Transverse colon (tissue), 4 donors: ENCODE measurements at regions not wholly inside any gene's neighbourhood (a gene's known extent, or its start where the extent isn't known, plus 50 kb on each side); places are given as distances from the start of the nearest gene placed in this dataset.

ENCODE experiments used
- DNase-seq: peaks from one replicate; pipeline ENCODE4 v3.0.0-alpha.2; 2019
- H3K27ac ChIP-seq, 4 donors: fragments of 200-600 bp; sonication (generic); 2 replicates each; pipeline ENCODE4 v1.5.1; 2016 to 2018; ENCODE audit warnings: inconsistent platforms in 4 of 4
- H3K27me3 ChIP-seq: fragments of 200-600 bp; sonication (generic); 2 replicates; pipeline ENCODE4 v1.5.1; 2017; ENCODE audit warnings: inconsistent platforms
- H3K36me3 ChIP-seq, 4 donors: fragments of 200-600 bp; sonication (generic); 2 replicates each; pipeline ENCODE4 v1.5.1; 2017 to 2019; ENCODE audit warnings: inconsistent platforms in 4 of 4
- H3K4me1 ChIP-seq, 4 donors: fragments of 200-600 bp; sonication (generic); 2 replicates each; pipeline ENCODE4 v1.5.1; 2017 to 2020; ENCODE audit warnings: inconsistent platforms in 4 of 4
- H3K4me3 ChIP-seq, 4 donors: fragments of 200-600 bp; sonication (generic); 1 replicate in 1 of 4; 2 replicates in 3 of 4; pipeline versions ENCODE4 v1.5.1 to v1.6.1; 2017 to 2019; ENCODE audit warnings: inconsistent platforms in 4 of 4
- H3K9me3 ChIP-seq, 2 donors: fragments of 200-600 bp; sonication (generic); 2 replicates each; pipeline ENCODE4 v1.5.1; 2017 to 2019; ENCODE audit warnings: inconsistent platforms in 2 of 2
- CTCF ChIP-seq, 5 experiments: fragments of 200-600 bp in 3 of 5; fragments of 450-650 bp in 2 of 5; sonication (generic) in 3 of 5; IDR thresholded peaks; 1 replicate in 2 of 5; 2 replicates in 3 of 5; pipeline ENCODE4 v1.5.1; 2016 to 2017; ENCODE audit warnings: antibody characterized with exemption in 5 of 5, inconsistent platforms in 3 of 5, mild to moderate bottlenecking in 2 of 5, moderate library complexity in 1 of 5
- EP300 ChIP-seq: sonication (generic); formaldehyde crosslinking; IDR thresholded peaks from one replicate; pipeline ENCODE4 v1.6.1; 2017; ENCODE audit warnings: antibody characterized with exemption, low read depth
- POLR2A ChIP-seq: fragments of 450-650 bp; IDR thresholded peaks from one replicate; pipeline ENCODE4 v1.6.1; 2016; ENCODE audit warnings: antibody characterized with exemption, mild to moderate bottlenecking, moderate library complexity
- POLR2AphosphoS5 ChIP-seq, 3 donors: sonication (generic); formaldehyde crosslinking; IDR thresholded peaks; one replicate each; pipeline ENCODE4 v1.6.1; 2016; ENCODE audit warnings: antibody characterized with exemption in 3 of 3
- WGBS, 2 donors: methylation state at CpG; one replicate each; pipeline ENCODE4 v1.1.5; 2018; ENCODE audit warnings: low coverage in 1 of 2; 5-methylcytosine and 5-hydroxymethylcytosine counted together
- in situ Hi-C, 4 donors: fragments of 200-750 bp; cut with MboI; loops; one replicate each; pipeline versions ENCODE4 v1.15.0 to v1.15.1; 2017; ENCODE audit warnings: low sequenced_read_pairs in 3 of 4, low pct_ligation_motif_present in 1 of 4, low pct_unique_long_range_greater_than_20kb in 1 of 4
- intact Hi-C: fragments of 100-400 bp; cut with DNase I; formaldehyde crosslinking; loops from one replicate; pipeline ENCODE4 v1.15.1; 2023; ENCODE audit warnings: low total_unique reads

GRCh38 chr3:153881201-153881600, 240.0 kb upstream of the ARHGEF26 start:
- Histone ChIP-seq H3K4me1 (peaks cover 0 to 4% (median 0%) of the 10 kb centered on the region in 4 donors), H3K27me3 (no peaks in the 10 kb centered on the region), H3K9me3 (no peaks in the 10 kb centered on the region), H3K27ac (no peak overlapping the region), H3K4me3 (no peak overlapping the region), H3K36me3 (no peaks in the 10 kb centered on the region)
- TF ChIP-seq EP300: no peak
- no peak for TF ChIP-seq POLR2AphosphoS5 (IDR thresholded peaks at IDR 0.05)
- no peak for TF ChIP-seq CTCF (IDR thresholded peaks at IDR 0.05)
- TF ChIP-seq POLR2A: no peak
- no peak for DNase-seq
- in situ Hi-C loops: no loop called here
- 86 to 90% methylated on average over 7 of the region's 7 CpGs for WGBS, 2 donors
- intact Hi-C loops: no loop called here

- in situ Hi-C loops: no loop called here
- TF ChIP-seq EP300 (no peak), POLR2AphosphoS5 (IDR thresholded peaks at IDR 0.05) (no peak), POLR2A (no peak), CTCF (IDR thresholded peaks at IDR 0.05) (no peak)
- WGBS, 2 donors: 75 to 89% methylated on average over 2 of the region's 2 CpGs
Observed at GRCh38 chr3:153885359-153885758, 235.8 kb upstream of the ARHGEF26 start.

GRCh38 chr3:153889905-153890334, 231.3 kb upstream of the ARHGEF26 start:
- intact Hi-C loops (no loop called here), in situ Hi-C loops (no loop called here)
- 54 to 56% methylated on average over 2 of the region's 2 CpGs for WGBS, 2 donors

More at GRCh38 chr3:153885359-153885758, 235.8 kb upstream of the ARHGEF26 start:
- no peak for DNase-seq
- intact Hi-C loops: no loop called here
- Histone ChIP-seq H3K36me3 (no peaks in the 10 kb centered on the region), H3K4me1 (peaks cover 0 to under 1% (median 0%) of the 10 kb centered on the region in 4 donors), H3K27ac (no peak overlapping the region), H3K27me3 (no peaks in the 10 kb centered on the region), H3K4me3 (no peak overlapping the region), H3K9me3 (no peaks in the 10 kb centered on the region)

GRCh38 chr3:153892126-153892525, 229.1 kb upstream of the ARHGEF26 start:
- H3K27ac ChIP-seq: no peak overlapping the region
- 30 to 49% methylated on average over 5 of the region's 5 CpGs for WGBS, 2 donors
- no peaks in the 10 kb centered on the region for H3K36me3 ChIP-seq
- H3K4me3 ChIP-seq: no peak overlapping the region
- in situ Hi-C loops: no loop called here
- H3K9me3 ChIP-seq: no peaks in the 10 kb centered on the region
- DNase-seq: no peak
- TF ChIP-seq CTCF (IDR thresholded peaks at IDR 0.05) (no peak), POLR2AphosphoS5 (IDR thresholded peaks at IDR 0.05) (no peak), EP300 (no peak), POLR2A (no peak)
- H3K27me3 ChIP-seq: no peaks in the 10 kb centered on the region
- no peaks in the 10 kb centered on the region for H3K4me1 ChIP-seq
- intact Hi-C loops: no loop called here

More at GRCh38 chr3:153889905-153890334, 231.3 kb upstream of the ARHGEF26 start:
- Histone ChIP-seq H3K27me3 (no peaks in the 10 kb centered on the region), H3K4me3 (no peak overlapping the region), H3K36me3 (no peaks in the 10 kb centered on the region), H3K4me1 (no peaks in the 10 kb centered on the region), H3K9me3 (no peaks in the 10 kb centered on the region), H3K27ac (no peak overlapping the region)
- TF ChIP-seq POLR2A (no peak), EP300 (no peak), CTCF (IDR thresholded peaks at IDR 0.05) (no peak), POLR2AphosphoS5 (IDR thresholded peaks at IDR 0.05) (no peak)
- DNase-seq: no peak
